K562 (cell line): ENCODE measurements at regions not wholly inside any gene's neighbourhood (a gene's known extent, or its start where the extent isn't known, plus 50 kb on each side); places are given as distances from the start of the nearest gene placed in this dataset.

Source experiments
- ATAC-seq: fragments of 200-7000 bp; cut with Tn5 transposase; 3 replicates; pipeline ENCODE4 v1.9.1; 2020; ENCODE audit warnings: moderate library complexity
- BruUV-seq: library from RNA; stranded (reverse); fragments of 400-500 nt; replicated peaks from 2 replicates; lab custom pipeline; 2021; lab: Mats Ljungman, UMichigan
- CTCF ChIA-PET: fragments of 300-600 bp; formaldehyde crosslinking; extraction: SDS; loops from one replicate; lab custom pipeline; 2021; ENCODE audit warnings: low intra/inter-chr PET ratio; lab: Yijun Ruan, JAX
- POLR2A ChIA-PET: fragments of 300-600, 350-650 bp; sonication (Branson Sonifier 250); formaldehyde crosslinking; extraction: SDS; loops from one replicate; lab custom pipeline; 2021; ENCODE audit warnings: antibody characterized with exemption, inconsistent platforms; lab: Yijun Ruan, JAX
- DNase-seq, 4 experiments: peaks; one replicate each; pipeline versions ENCODE4 v3.0.0 to v3.0.0-alpha.2; 2011 to 2018; ENCODE audit warnings: low spot score in 3 of 4, mixed read lengths in 3 of 4; ENCODE audit errors: extremely low read depth in 1 of 4
- FAIRE-seq: peaks from 2 replicates; lab custom pipeline; 2011; peaks lifted over from hg19 to GRCh38; lab: Jason Lieb, UNC
- H2AFZ ChIP-seq: 2 replicates; pipeline ENCODE4 v1.6.0; 2011; ENCODE audit warnings: low read depth, low read length, control low read depth, inconsistent platforms
- H3K27ac ChIP-seq: fragments of 200-600 bp; 3 replicates; pipeline ENCODE4 v1.8.0; 2011; ENCODE audit warnings: low read depth, mild to moderate bottlenecking, control low read depth, inconsistent platforms, low read length, moderate library complexity, mixed read lengths; ENCODE audit errors: extremely low read depth
- H3K27me3 ChIP-seq, 2 experiments: fragments of 300-600 bp in 1 of 2; 2 replicates in 1 of 2; 3 replicates in 1 of 2; pipeline versions ENCODE4 v1.6.0 to v1.8.0; 2011; ENCODE audit warnings: inconsistent platforms in 2 of 2, low read length in 2 of 2, mild to moderate bottlenecking in 1 of 2, mixed read lengths in 1 of 2, moderate library complexity in 1 of 2; ENCODE audit not compliant: control insufficient read depth in 2 of 2, insufficient read depth in 2 of 2
- H3K36me3 ChIP-seq: fragments of 300-600 bp; 3 replicates; pipeline ENCODE4 v1.8.0; 2011; ENCODE audit warnings: mild to moderate bottlenecking, low read length, inconsistent platforms; ENCODE audit not compliant: control insufficient read depth, insufficient read depth
- H3K4me1 ChIP-seq, 2 experiments: fragments of 200-600 bp in 1 of 2; replicated peaks in 1 of 2; 2 replicates in 1 of 2; 3 replicates in 1 of 2; pipeline versions ENCODE4 v1.5.1 to v1.8.0; 2011; ENCODE audit warnings: inconsistent platforms in 2 of 2, low read length in 2 of 2, mild to moderate bottlenecking in 1 of 2, mixed read lengths in 1 of 2, moderate library complexity in 1 of 2; ENCODE audit not compliant: control insufficient read depth in 2 of 2, insufficient read depth in 2 of 2
- H3K4me2 ChIP-seq: 2 replicates; pipeline ENCODE4 v1.6.1; 2011; ENCODE audit warnings: low read length, control low read depth, inconsistent platforms, mixed read lengths; ENCODE audit not compliant: insufficient read depth
- H3K4me3 ChIP-seq: fragments of 200-600 bp; sonication (generic), shearing (Covaris generic); 2 replicates; pipeline ENCODE4 v1.5.1; 2016; ENCODE audit warnings: control low read depth, inconsistent platforms
- H3K79me2 ChIP-seq: fragments of 200-600 bp; 3 replicates; pipeline ENCODE4 v1.8.0; 2011; ENCODE audit warnings: low read length, inconsistent platforms; ENCODE audit not compliant: control insufficient read depth, insufficient read depth
- H3K9ac ChIP-seq, 2 experiments: 2 replicates each; pipeline versions ENCODE4 v1.6.0 to v1.6.1; 2011; ENCODE audit warnings: low read depth in 2 of 2, low read length in 2 of 2, control low read depth in 1 of 2, inconsistent platforms in 1 of 2, mild to moderate bottlenecking in 1 of 2, mixed read lengths in 1 of 2; ENCODE audit not compliant: insufficient read depth in 1 of 2
- H3K9me1 ChIP-seq: one replicate; pipeline ENCODE4 v1.6.0; 2011; ENCODE audit warnings: inconsistent platforms, mild to moderate bottlenecking, low read length, moderate library complexity; ENCODE audit not compliant: control insufficient read depth, insufficient read depth
- H3K9me3 ChIP-seq: replicated peaks from 2 replicates; pipeline ENCODE4 v1.5.1; 2011; ENCODE audit warnings: low read depth, low read length, inconsistent platforms; ENCODE audit not compliant: control insufficient read depth, insufficient read depth
- H4K20me1 ChIP-seq: replicated peaks from 2 replicates; pipeline ENCODE4 v1.6.1; 2011; ENCODE audit warnings: low read length, inconsistent platforms, mixed read lengths; ENCODE audit not compliant: control insufficient read depth, insufficient read depth
- ARHGAP35 ChIP-seq: fragments of 450-650 bp; IDR thresholded peaks from 2 replicates; pipeline ENCODE4 v1.6.1; 2018; ENCODE audit not compliant: partially characterized antibody
- HSF4 ChIP-seq: fragments of 250-450 bp; sonication (Bioruptor Pico); IDR thresholded peaks from 2 replicates; pipeline ENCODE4 v2.1.2; 2022; ENCODE audit warnings: mild to moderate bottlenecking, moderate library complexity, borderline replicate concordance
- NBN ChIP-seq: fragments of 450-650 bp; IDR thresholded peaks from 2 replicates; pipeline ENCODE4 v1.6.1; 2016; ENCODE audit warnings: low read depth, mild to moderate bottlenecking
- NCOR1 ChIP-seq: fragments of 450-650 bp; IDR thresholded peaks from 2 replicates; pipeline ENCODE4 v1.6.1; 2016; ENCODE audit warnings: mild to moderate bottlenecking, moderate library complexity
- SIX5 ChIP-seq, 2 experiments: IDR thresholded peaks; 2 replicates each; pipeline ENCODE4 v1.6.1; 2011; ENCODE audit warnings: low read length in 2 of 2, borderline replicate concordance in 1 of 2, low read depth in 1 of 2, mild to moderate bottlenecking in 1 of 2, moderate library complexity in 1 of 2; ENCODE audit not compliant: insufficient read depth in 1 of 2
- SOX6 ChIP-seq: fragments of 450-650 bp; IDR thresholded peaks from 2 replicates; pipeline ENCODE4 v1.6.1; 2014; ENCODE audit warnings: mild to moderate bottlenecking
- TAF9B ChIP-seq: fragments of 450-650 bp; IDR thresholded peaks from 2 replicates; pipeline ENCODE4 v1.6.1; 2018; ENCODE audit warnings: mild to moderate bottlenecking; ENCODE audit not compliant: partially characterized antibody
- TRIM24 ChIP-seq, 2 experiments: fragments of 450-650 bp; IDR thresholded peaks; 2 replicates each; pipeline ENCODE4 v1.6.1; 2016
- ZNF699 ChIP-seq: fragments of 250-450 bp; sonication (Bioruptor Pico); IDR thresholded peaks from 2 replicates; pipeline ENCODE4 v1.8.0; 2021; ENCODE audit warnings: mild to moderate bottlenecking, moderate library complexity; ENCODE audit not compliant: insufficient replicate concordance
- ZNF785 ChIP-seq: fragments of 250-450 bp; sonication (Bioruptor Pico); IDR thresholded peaks from 2 replicates; pipeline ENCODE4 v1.4.0; 2020; ENCODE audit warnings: mild to moderate bottlenecking
- ZZZ3 ChIP-seq: fragments of 450-650 bp; IDR thresholded peaks from 2 replicates; pipeline ENCODE4 v1.6.1; 2016; ENCODE audit warnings: antibody characterized with exemption, mild to moderate bottlenecking, moderate library complexity
- WGBS: fragments of 100-300 bp; shearing (Covaris generic); methylation state at CpG from one replicate; pipeline ENCODE4 v1.1.6; 2016; ENCODE audit warnings: low coverage, mixed read lengths; ENCODE audit not compliant: insufficient coverage; ENCODE audit errors: missing lambda C conversion rate; 5-methylcytosine and 5-hydroxymethylcytosine counted together
- in situ Hi-C: fragments of 300-500 bp; cut with MboI; formaldehyde crosslinking; loops from 4 replicates; pipeline ENCODE4 v1.15.0; 2018; ENCODE audit warnings: inconsistent platforms, mixed read lengths
- intact Hi-C: fragments of 100-400 bp; cut with micrococcal nuclease; formaldehyde crosslinking; loops from 2 replicates; pipeline ENCODE4 v1.14.2; 2022

GRCh38 chr12:93092649-93092945 lies 163.5 kb upstream of the EEA1 start:
- no TSS peak for BruUV-seq
- peaks cover 0 to 23% of the 10 kb centered on the region in 2 experiments; a peak in 4 of 5 replicates for H3K4me1 ChIP-seq
- H4K20me1 ChIP-seq, result no peaks in the 10 kb centered on the region
- H3K9ac ChIP-seq, result no peak overlapping the region
- TF ChIP-seq NCOR1, result no peak
- no peak for TF ChIP-seq ARHGAP35
- TF ChIP-seq HSF4 (CRISPR knock-in tag), result no peak
- TF ChIP-seq TAF9B, result no peak
- no peak for TF ChIP-seq NBN
- no peak for TF ChIP-seq SIX5 (IDR thresholded peaks at IDR 0.05; ENCODE audit: borderline replicate concordance in 1 of 2, insufficient read depth in 1 of 2, low read depth in 1 of 2, low read length in 2 of 2)
- no peak for TF ChIP-seq TRIM24 (IDR thresholded peaks at IDR 0.05)
- no peak for TF ChIP-seq SOX6
- TF ChIP-seq ZNF785, result no peak
- no peak for TF ChIP-seq ZNF699 (CRISPR knock-in tag)
- no peak for TF ChIP-seq ZZZ3
- ChIA-PET POLR2A (interaction anchor here (0.6 to 1.2 kb wide), 4 partner anchors 13 to 312 kb away, joined by 3 to 4 read pairs (median 3); no protein-coding TSS in a partner anchor), CTCF (no interaction called here)
- H3K79me2 ChIP-seq, result no peaks in the 10 kb centered on the region
- H3K4me2 ChIP-seq, result no peak overlapping the region
- H3K27ac ChIP-seq, result no peak overlapping the region
- no peak for FAIRE-seq
- 63% methylated on average over 6 of the region's 6 CpGs for WGBS
- no peak for DNase-seq
- no peak for ATAC-seq
- intact Hi-C loops (no loop called here), in situ Hi-C loops (no loop called here)
- no peaks in the 10 kb centered on the region for H3K36me3 ChIP-seq
- no peaks in the 10 kb centered on the region for H3K9me1 ChIP-seq
- no peak overlapping the region for H3K4me3 ChIP-seq
- H3K9me3 ChIP-seq, result no peaks in the 10 kb centered on the region
- no peaks in the 10 kb centered on the region for H3K27me3 ChIP-seq
- no peak overlapping the region; the same call in 1 of the 2 replicates for H2AFZ ChIP-seq
